Glomerular endothelial cell (primary cell): ENCODE measurements at regions not wholly inside any gene's neighbourhood (a gene's known extent, or its start where the extent isn't known, plus 50 kb on each side); places are given as distances from the start of the nearest gene placed in this dataset.

ENCODE experiments used
- DNase-seq: peaks from one replicate; pipeline ENCODE4 v3.0.0-alpha.2; 2011; ENCODE audit warnings: low read depth, low spot score; ENCODE audit errors: extremely low read depth

- no peak for DNase-seq
Measured at GRCh38 chr4:62923783-62924182, 1485.5 kb downstream of the TECRL start.

- DNase-seq = no peak
Measured at GRCh38 chr4:62917649-62918048, 1491.6 kb downstream of the TECRL start.

- DNase-seq = no peak
Measured at GRCh38 chr4:62914758-62915157, 1494.5 kb downstream of the TECRL start.

- no peak for DNase-seq
Measured at GRCh38 chr4:62913065-62913464, 1496.2 kb downstream of the TECRL start.

GRCh38 chr4:62912531-62912930 lies 1496.7 kb downstream of the TECRL start:
- DNase-seq = no peak

GRCh38 chr4:62909238-62909637 lies 1500.0 kb downstream of the TECRL start:
- DNase-seq = no peak

- DNase-seq = no peak
Measured at GRCh38 chr4:62901101-62901500, 1508.1 kb downstream of the TECRL start.

- DNase-seq = no peak
Measured at GRCh38 chr4:62899646-62900364, 1509.4 kb downstream of the TECRL start.

- no peak for DNase-seq
Measured at GRCh38 chr4:62898115-62898514, 1511.1 kb downstream of the TECRL start.

GRCh38 chr4:62896721-62897120 lies 1512.5 kb downstream of the TECRL start:
- DNase-seq = no peak

GRCh38 chr4:62881901-62882300 lies 1527.3 kb downstream of the TECRL start:
- DNase-seq = no peak

- DNase-seq = no peak
Measured at GRCh38 chr4:62881210-62881609, 1528.0 kb downstream of the TECRL start.

GRCh38 chr4:62872856-62873255 lies 1536.4 kb downstream of the TECRL start:
- no peak for DNase-seq

GRCh38 chr4:62871078-62871477 lies 1538.2 kb downstream of the TECRL start:
- no peak for DNase-seq

- DNase-seq = no peak
Measured at GRCh38 chr4:62870451-62870850, 1538.8 kb downstream of the TECRL start.

GRCh38 chr4:62865261-62865660 lies 1544.0 kb downstream of the TECRL start:
- no peak for DNase-seq

GRCh38 chr4:62849696-62850095 lies 1559.6 kb downstream of the TECRL start:
- no peak for DNase-seq

- no peak for DNase-seq
Measured at GRCh38 chr4:62835631-62836030, 1573.6 kb downstream of the TECRL start.

GRCh38 chr4:62822306-62822705 lies 1586.9 kb downstream of the TECRL start:
- no peak for DNase-seq

GRCh38 chr4:62816566-62816965 lies 1592.7 kb downstream of the TECRL start:
- no peak for DNase-seq

- DNase-seq = no peak
Measured at GRCh38 chr4:62814510-62815047, 1594.7 kb downstream of the TECRL start.

GRCh38 chr4:62806816-62807215 lies 1602.4 kb downstream of the TECRL start:
- DNase-seq = no peak

GRCh38 chr4:62804075-62804474 lies 1603.9 kb downstream of the ADGRL3 start:
- no peak for DNase-seq
